A673 (cell line): ENCODE measurements at regions not wholly inside any gene's neighbourhood (a gene's known extent, or its start where the extent isn't known, plus 50 kb on each side); places are given as distances from the start of the nearest gene placed in this dataset.

Experiments used
- EZH2 ChIP-seq: fragments of 200-600 bp; sonication (generic); IDR thresholded peaks from 2 replicates; pipeline ENCODE4 v1.6.1; 2017; ENCODE audit warnings: borderline replicate concordance, low read depth, mild to moderate bottlenecking, mixed read lengths, antibody characterized with exemption, low read length; ENCODE audit not compliant: poor library complexity, severe bottlenecking
- TF ChIP-seq, protein P1 (sequence below): fragments of 300-800, 200-600 bp; sonication (generic); conservative IDR thresholded peaks from 2 replicates; pipeline ENCODE4 v1.5.1; 2017; ENCODE audit warnings: low read depth, mild to moderate bottlenecking, antibody characterized with exemption, low read length, moderate library complexity, mixed read lengths

DNA sequence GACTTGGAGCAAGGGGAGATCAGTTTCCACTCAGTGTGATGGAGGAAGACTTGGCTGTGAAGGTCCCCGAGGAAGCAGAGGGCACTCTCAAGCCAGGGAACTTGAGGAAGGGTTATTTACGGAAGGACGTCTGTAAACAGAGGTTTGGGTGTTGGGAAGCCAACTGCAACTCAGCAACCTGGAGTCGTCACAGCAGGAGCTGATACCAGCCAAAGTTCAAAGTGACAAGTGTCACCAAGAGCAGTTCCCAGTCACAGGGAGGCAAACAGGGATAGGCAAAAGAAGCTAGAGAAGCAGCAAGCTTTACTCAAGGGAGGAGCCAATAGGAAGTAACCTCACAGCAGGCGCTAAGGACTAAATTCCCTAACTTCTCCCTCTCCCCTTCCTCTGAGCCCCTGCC is 205.5 kb downstream of the EFNB2 start:
- TF ChIP-seq, protein P1, sequence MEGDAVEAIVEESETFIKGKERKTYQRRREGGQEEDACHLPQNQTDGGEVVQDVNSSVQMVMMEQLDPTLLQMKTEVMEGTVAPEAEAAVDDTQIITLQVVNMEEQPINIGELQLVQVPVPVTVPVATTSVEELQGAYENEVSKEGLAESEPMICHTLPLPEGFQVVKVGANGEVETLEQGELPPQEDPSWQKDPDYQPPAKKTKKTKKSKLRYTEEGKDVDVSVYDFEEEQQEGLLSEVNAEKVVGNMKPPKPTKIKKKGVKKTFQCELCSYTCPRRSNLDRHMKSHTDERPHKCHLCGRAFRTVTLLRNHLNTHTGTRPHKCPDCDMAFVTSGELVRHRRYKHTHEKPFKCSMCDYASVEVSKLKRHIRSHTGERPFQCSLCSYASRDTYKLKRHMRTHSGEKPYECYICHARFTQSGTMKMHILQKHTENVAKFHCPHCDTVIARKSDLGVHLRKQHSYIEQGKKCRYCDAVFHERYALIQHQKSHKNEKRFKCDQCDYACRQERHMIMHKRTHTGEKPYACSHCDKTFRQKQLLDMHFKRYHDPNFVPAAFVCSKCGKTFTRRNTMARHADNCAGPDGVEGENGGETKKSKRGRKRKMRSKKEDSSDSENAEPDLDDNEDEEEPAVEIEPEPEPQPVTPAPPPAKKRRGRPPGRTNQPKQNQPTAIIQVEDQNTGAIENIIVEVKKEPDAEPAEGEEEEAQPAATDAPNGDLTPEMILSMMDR: no peak
- TF ChIP-seq EZH2: no peak
